B cell (primary cell): ENCODE measurements at regions not wholly inside any gene's neighbourhood (a gene's known extent, or its start where the extent isn't known, plus 50 kb on each side); places are given as distances from the start of the nearest gene placed in this dataset.

ENCODE experiments used
- ATAC-seq: fragments of 200-7000 bp; cut with Tn5 transposase; one replicate; pipeline ENCODE4 v1.10.0; 2021; ENCODE audit warnings: low read depth, mild to moderate bottlenecking, moderate number of reproducible peaks, moderate library complexity
- CTCF ChIA-PET: fragments of 350-600 bp; sonication (Branson Sonifier 250); formaldehyde crosslinking; loops from one replicate; lab custom pipeline; 2021; ENCODE audit warnings: antibody characterized with exemption, inconsistent platforms; lab: Charles Lee
- POLR2A ChIA-PET: fragments of 350-600 bp; sonication (Branson Sonifier 250); formaldehyde crosslinking; loops from one replicate; lab custom pipeline; 2021; ENCODE audit warnings: antibody characterized with exemption; lab: Charles Lee
- DNase-seq: peaks from one replicate; pipeline ENCODE4 v3.0.0; 2013
- H2AFZ ChIP-seq: 2 replicates; pipeline ENCODE4 v1.6.1; 2012; ENCODE audit warnings: mild to moderate bottlenecking, low read depth, low read length; ENCODE audit not compliant: insufficient read depth, poor library complexity, severe bottlenecking
- H3K27ac ChIP-seq, 2 donors: 1 replicate in 1 of 2; 2 replicates in 1 of 2; pipeline ENCODE4 v1.5.1; 2012 to 2013; ENCODE audit warnings: low read length in 2 of 2, mild to moderate bottlenecking in 2 of 2, moderate library complexity in 1 of 2
- H3K27me3 ChIP-seq, 4 experiments: fragments of 200-600 bp in 1 of 4; sonication (generic) in 1 of 4; replicated peaks in 1 of 4; 1 replicate in 2 of 4; 2 replicates in 2 of 4; pipeline versions ENCODE4 v1.6.1 to v1.7.0; 2013 to 2016; ENCODE audit warnings: low read length in 3 of 4, mild to moderate bottlenecking in 2 of 4, mixed read lengths in 1 of 4, moderate library complexity in 1 of 4; ENCODE audit not compliant: insufficient read depth in 4 of 4, control insufficient read depth in 3 of 4; ENCODE audit errors: control extremely low read depth in 1 of 4
- H3K36me3 ChIP-seq, 2 experiments: replicated peaks in 1 of 2; 1 replicate in 1 of 2; 2 replicates in 1 of 2; pipeline versions ENCODE4 v1.6.1 to v1.7.1; 2013; ENCODE audit warnings: low read length in 1 of 2; ENCODE audit not compliant: insufficient read depth in 2 of 2, control insufficient read depth in 1 of 2; ENCODE audit errors: control extremely low read depth in 1 of 2, extremely low read depth in 1 of 2
- H3K4me1 ChIP-seq, 2 donors: fragments of 200-600 bp in 1 of 2; sonication (generic) in 1 of 2; 1 replicate in 1 of 2; 2 replicates in 1 of 2; pipeline versions ENCODE4 v1.5.1 to v1.6.1; 2013 to 2017; ENCODE audit warnings: low read length in 2 of 2; ENCODE audit not compliant: control insufficient read depth in 2 of 2, insufficient read depth in 2 of 2
- H3K4me2 ChIP-seq: replicated peaks from 2 replicates; pipeline ENCODE3; 2012; ENCODE audit warnings: mild to moderate bottlenecking, low read depth, low read length; ENCODE audit not compliant: poor library complexity, severe bottlenecking
- H3K4me3 ChIP-seq, 5 experiments: fragments of 200-600 bp in 1 of 5; sonication (generic) in 1 of 5; 1 replicate in 3 of 5; 2 replicates in 2 of 5; pipeline versions ENCODE4 v1.5.1 to v1.7.0; 2011 to 2016; ENCODE audit warnings: low read length in 4 of 5, mild to moderate bottlenecking in 4 of 5, low read depth in 2 of 5, control low read depth in 1 of 5, moderate library complexity in 1 of 5; ENCODE audit not compliant: insufficient read depth in 1 of 5; ENCODE audit errors: control extremely low read depth in 1 of 5, extremely low read depth in 1 of 5
- H3K79me2 ChIP-seq: fragments of 200-600 bp; sonication (generic); one replicate; pipeline ENCODE4 v1.6.0; 2016; ENCODE audit warnings: low read length; ENCODE audit not compliant: control insufficient read depth, insufficient read depth
- H3K9ac ChIP-seq: fragments of 200-600 bp; sonication (generic); 2 replicates; pipeline ENCODE4 v1.6.1; 2017; ENCODE audit warnings: mild to moderate bottlenecking, low read length, moderate library complexity
- H3K9me3 ChIP-seq, 3 donors: one replicate each; pipeline versions ENCODE4 v1.6.1 to v1.7.1; 2013; ENCODE audit warnings: low read length in 2 of 3; ENCODE audit not compliant: control insufficient read depth in 2 of 3, insufficient read depth in 1 of 3; ENCODE audit errors: control extremely low read depth in 1 of 3
- H4K20me1 ChIP-seq: 2 replicates; pipeline ENCODE4 v1.6.0; 2012; ENCODE audit warnings: mild to moderate bottlenecking, low read length; ENCODE audit not compliant: insufficient read depth, control insufficient read depth, poor library complexity, severe bottlenecking
- H3K27ac Mint-ChIP-seq: one replicate; pipeline ENCODE4 v1.8.0; 2021; ENCODE audit warnings: mixed read lengths
- H3K27me3 Mint-ChIP-seq: one replicate; pipeline ENCODE4 v1.8.0; 2021; ENCODE audit warnings: mixed read lengths
- H3K4me1 Mint-ChIP-seq: one replicate; pipeline ENCODE4 v1.8.0; 2021; ENCODE audit warnings: mixed read lengths
- H3K4me3 Mint-ChIP-seq: one replicate; pipeline ENCODE4 v1.8.0; 2021; ENCODE audit warnings: mixed read lengths
- H3K9me3 Mint-ChIP-seq: one replicate; pipeline ENCODE4 v1.8.0; 2022; ENCODE audit warnings: mixed read lengths; ENCODE audit not compliant: insufficient read depth
- CTCF ChIP-seq: fragments of 200-600 bp; IDR thresholded peaks from one replicate; pipeline ENCODE4 v1.8.0; 2022; ENCODE audit warnings: antibody characterized with exemption, mild to moderate bottlenecking
- EZH2 ChIP-seq: IDR thresholded peaks from 2 replicates; pipeline ENCODE4 v1.6.1; 2012; ENCODE audit warnings: borderline replicate concordance, low read depth, mild to moderate bottlenecking, moderate library complexity, low read length; ENCODE audit not compliant: insufficient read depth, poor library complexity, severe bottlenecking
- WGBS: methylation state at CpG from one replicate; pipeline ENCODE4 v1.1.5; 2013; ENCODE audit warnings: missing lambda C conversion rate; ENCODE audit not compliant: insufficient coverage; 5-methylcytosine and 5-hydroxymethylcytosine counted together
- intact Hi-C: fragments of 100-400 bp; cut with micrococcal nuclease; formaldehyde crosslinking; loops from one replicate; pipeline ENCODE4 v1.10.0; 2022

- 71% methylated on average over 1 of the region's 2 CpGs for WGBS
- Mint-ChIP-seq H3K27me3 (peaks cover 3% of the 10 kb centered on the region), H3K27ac (no peak overlapping the region), H3K9me3 (peaks cover 3% of the 10 kb centered on the region), H3K4me3 (no peak overlapping the region), H3K4me1 (no peaks in the 10 kb centered on the region)
- Histone ChIP-seq H3K9me3 (no peaks in the 10 kb centered on the region), H4K20me1 (no peaks in the 10 kb centered on the region), H3K4me2 (no peak overlapping the region), H3K27me3 (no peaks in the 10 kb centered on the region), H3K27ac (no peak overlapping the region), H3K4me1 (no peaks in the 10 kb centered on the region), H3K4me3 (no peak overlapping the region), H2AFZ (no peak overlapping the region), H3K36me3 (no peaks in the 10 kb centered on the region), H3K9ac (no peak overlapping the region), H3K79me2 (no peaks in the 10 kb centered on the region)
- POLR2A ChIA-PET = no interaction called here
- TF ChIP-seq CTCF (no peak), EZH2 (no peak)
- CTCF ChIA-PET = no interaction called here
- intact Hi-C loops = no loop called here
- ATAC-seq (no peak), DNase-seq (no peak)
Measured at GRCh38 chr5:82794876-82795275, 282.3 kb downstream of the TMEM167A start.

- peaks cover 3% of the 10 kb centered on the region for H3K9me3 Mint-ChIP-seq
- no peaks in the 10 kb centered on the region for H3K36me3 ChIP-seq
Measured at GRCh38 chr5:82793808-82794419, 283.3 kb downstream of the TMEM167A start.

More at GRCh38 chr5:82793808-82794419, 283.3 kb downstream of the TMEM167A start:
- Histone ChIP-seq H3K79me2 (no peaks in the 10 kb centered on the region), H3K27me3 (no peaks in the 10 kb centered on the region), H3K27ac (no peak overlapping the region), H3K4me2 (no peak overlapping the region), H3K4me1 (no peaks in the 10 kb centered on the region), H3K4me3 (no peak overlapping the region), H2AFZ (no peak overlapping the region), H3K9ac (no peak overlapping the region), H3K9me3 (no peaks in the 10 kb centered on the region), H4K20me1 (no peaks in the 10 kb centered on the region)
- CTCF ChIA-PET = no interaction called here
- DNase-seq (no peak), ATAC-seq (no peak)
- 64% methylated on average over 1 of the region's 4 CpGs for WGBS
- Mint-ChIP-seq H3K4me1 (no peaks in the 10 kb centered on the region), H3K4me3 (no peak overlapping the region), H3K27ac (no peak overlapping the region), H3K27me3 (peaks cover 3% of the 10 kb centered on the region)
- peak; percentile 27 for TF ChIP-seq CTCF
- TF ChIP-seq EZH2 = no peak
- intact Hi-C loops = no loop called here
- POLR2A ChIA-PET = no interaction called here
